Body of pancreas (tissue), 4 donors: ENCODE measurements at regions not wholly inside any gene's neighbourhood (a gene's known extent, or its start where the extent isn't known, plus 50 kb on each side); places are given as distances from the start of the nearest gene placed in this dataset.

Experiments
- ATAC-seq: fragments of 150-250 bp; one replicate; pipeline ENCODE4 v1.9.1; 2016
- DNase-seq, 4 donors: peaks; one replicate each; pipeline ENCODE4 v3.0.0-alpha.2; 2019
- H3K27ac ChIP-seq, 4 donors: fragments of 200-600 bp; sonication (generic); 1 replicate in 3 of 4; 2 replicates in 1 of 4; pipeline versions ENCODE4 v1.5.1 to v1.6.1; 2016 to 2019; ENCODE audit warnings: mild to moderate bottlenecking in 1 of 4, mixed read lengths in 1 of 4, moderate library complexity in 1 of 4
- H3K27me3 ChIP-seq, 2 donors: fragments of 200-600 bp; sonication (generic); one replicate each; pipeline ENCODE4 v1.6.0; 2016; ENCODE audit warnings: mild to moderate bottlenecking in 1 of 2
- H3K36me3 ChIP-seq, 2 donors: fragments of 200-600 bp; sonication (generic); replicated peaks in 1 of 2; 2 replicates each; pipeline ENCODE4 v1.5.1; 2016; ENCODE audit warnings: low read depth in 2 of 2; ENCODE audit not compliant: insufficient read depth in 1 of 2
- H3K4me1 ChIP-seq: fragments of 200-600 bp; sonication (generic); one replicate; pipeline ENCODE4 v1.6.0; 2016
- H3K4me3 ChIP-seq, 2 donors: fragments of 200-600 bp; sonication (generic); 1 replicate in 1 of 2; 2 replicates in 1 of 2; pipeline ENCODE4 v1.5.1; 2016 to 2019
- H3K9me3 ChIP-seq, 3 donors: fragments of 200-600 bp; sonication (generic); 1 replicate in 2 of 3; 2 replicates in 1 of 3; pipeline ENCODE4 v1.5.1; 2016
- CTCF ChIP-seq, 7 experiments: fragments of 450-650 bp in 4 of 7; fragments of 200-600 bp in 3 of 7; sonication (generic) in 3 of 7; IDR thresholded peaks; one replicate each; pipeline ENCODE4 v1.5.1; 2016 to 2019; ENCODE audit warnings: antibody characterized with exemption in 7 of 7
- POLR2A ChIP-seq, 3 donors: fragments of 450-650 bp; IDR thresholded peaks; one replicate each; pipeline ENCODE4 v1.6.1; 2016; ENCODE audit warnings: antibody characterized with exemption in 3 of 3, mild to moderate bottlenecking in 2 of 3
- WGBS, 2 donors: methylation state at CpG; one replicate each; pipeline ENCODE4 v1.1.5; 2017; 5-methylcytosine and 5-hydroxymethylcytosine counted together
- intact Hi-C: fragments of 100-400 bp; cut with DNase I; formaldehyde crosslinking; loops from one replicate; pipeline ENCODE4 v1.15.1; 2023

- intact Hi-C loops = no loop called here
- Histone ChIP-seq H3K4me1 (no peaks in the 10 kb centered on the region), H3K4me3 (no peak overlapping the region), H3K36me3 (no peaks in the 10 kb centered on the region), H3K27ac (no peak overlapping the region), H3K9me3 (no peaks in the 10 kb centered on the region), H3K27me3 (no peaks in the 10 kb centered on the region)
- no peak for DNase-seq
- TF ChIP-seq CTCF (IDR thresholded peaks at IDR 0.05) (no peak), POLR2A (IDR thresholded peaks at IDR 0.05) (no peak)
- WGBS, 2 donors = 93 to 100% methylated on average over 1 of the region's 1 CpG
- no peak for ATAC-seq
Measured at GRCh38 chr15:34673241-34673640, 81.6 kb downstream of the GJD2 start.

DNA sequence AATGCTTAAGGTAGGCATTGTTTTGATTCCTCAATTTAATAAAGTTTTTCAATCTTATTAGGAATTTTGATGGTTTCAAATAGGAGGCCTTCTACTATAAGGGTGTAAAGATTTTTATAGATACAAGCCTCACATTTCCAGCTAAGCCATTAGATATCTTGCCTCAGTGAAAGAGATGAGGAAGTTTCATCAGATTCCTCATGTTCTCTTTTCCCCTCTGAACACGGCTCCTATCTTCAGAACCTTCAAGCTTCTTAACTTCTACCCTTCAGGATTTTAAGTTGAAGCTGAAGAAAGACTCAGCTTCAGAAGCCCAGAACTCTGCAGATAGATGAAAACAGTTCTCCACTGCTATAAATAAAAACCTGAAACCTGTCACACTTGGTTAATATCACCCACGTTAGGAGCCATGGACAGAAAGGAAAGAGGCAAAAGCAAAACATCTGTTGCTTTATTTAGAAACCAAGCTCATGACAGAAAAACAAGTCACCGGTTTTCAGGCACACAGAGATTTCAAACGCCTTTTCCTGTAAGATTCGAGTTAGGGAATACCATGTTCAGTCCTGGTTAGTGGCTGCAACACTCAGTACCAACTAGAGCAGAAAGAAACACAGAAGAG lies 82.2 kb upstream of the GOLGA8B start:
- intact Hi-C loops = no loop called here

GRCh38 chr15:34664418-34664817 lies 81.0 kb upstream of the GOLGA8B start:
- Histone ChIP-seq H3K27me3 (peaks cover 0 to 4% of the 10 kb centered on the region in 2 donors), H3K36me3 (no peaks in the 10 kb centered on the region), H3K4me1 (no peaks in the 10 kb centered on the region), H3K27ac (no peak overlapping the region), H3K4me3 (no peak overlapping the region), H3K9me3 (no peaks in the 10 kb centered on the region)
- DNase-seq (no peak), ATAC-seq (no peak)
- TF ChIP-seq POLR2A (IDR thresholded peaks at IDR 0.05) = no peak
- TF ChIP-seq CTCF (IDR thresholded peaks at IDR 0.05) = no peak
- intact Hi-C loops = no loop called here
- WGBS, 2 donors = 33 to 35% methylated on average over 1 of the region's 1 CpG

More for the DNA sequence above, 82.2 kb upstream of the GOLGA8B start:
- Histone ChIP-seq H3K27me3 (peaks cover 0 to 4% of the 10 kb centered on the region in 2 donors), H3K4me1 (no peaks in the 10 kb centered on the region), H3K27ac (no peak overlapping the region), H3K9me3 (no peaks in the 10 kb centered on the region), H3K36me3 (no peaks in the 10 kb centered on the region), H3K4me3 (no peak overlapping the region)
- TF ChIP-seq CTCF (IDR thresholded peaks at IDR 0.05) (no peak), POLR2A (IDR thresholded peaks at IDR 0.05) (no peak)
- ATAC-seq (no peak), DNase-seq (no peak)
- WGBS, 2 donors = 44 to 57% methylated on average over 5 of the region's 5 CpGs

- Histone ChIP-seq H3K27ac (no peak overlapping the region), H3K4me3 (no peak overlapping the region), H3K27me3 (peaks cover 0 to 4% of the 10 kb centered on the region in 2 donors), H3K9me3 (no peaks in the 10 kb centered on the region), H3K4me1 (no peaks in the 10 kb centered on the region), H3K36me3 (no peaks in the 10 kb centered on the region)
- DNase-seq = no peak
- no peak for TF ChIP-seq POLR2A (IDR thresholded peaks at IDR 0.05)
- no peak for TF ChIP-seq CTCF (IDR thresholded peaks at IDR 0.05)
- ATAC-seq = no peak
- intact Hi-C loops = no loop called here
Measured at GRCh38 chr15:34663101-34663500, 79.7 kb upstream of the GOLGA8B start.

- TF ChIP-seq CTCF (IDR thresholded peaks at IDR 0.05) (no peak), POLR2A (IDR thresholded peaks at IDR 0.05) (no peak)
- Histone ChIP-seq H3K36me3 (no peaks in the 10 kb centered on the region), H3K27me3 (no peaks in the 10 kb centered on the region), H3K4me1 (no peaks in the 10 kb centered on the region), H3K4me3 (no peak overlapping the region), H3K9me3 (no peaks in the 10 kb centered on the region), H3K27ac (no peak overlapping the region)
- DNase-seq (no peak), ATAC-seq (no peak)
- intact Hi-C loops = no loop called here
Measured at GRCh38 chr15:34659056-34659455, 75.6 kb upstream of the GOLGA8B start.
